Tibial nerve (tissue), 4 donors: ENCODE measurements at regions not wholly inside any gene's neighbourhood (a gene's known extent, or its start where the extent isn't known, plus 50 kb on each side); places are given as distances from the start of the nearest gene placed in this dataset.
A peak's percentile ranks its signal among the peaks of the same experiment; 100 is the strongest.

Experiments
- DNase-seq, 2 donors: peaks; one replicate each; pipeline ENCODE4 v3.0.0-alpha.2; 2019; ENCODE audit warnings: low spot score in 2 of 2
- H3K27ac ChIP-seq, 4 donors: fragments of 200-600 bp; sonication (generic) in 3 of 4; one replicate each; pipeline ENCODE4 v1.5.1; 2017 to 2019; ENCODE audit warnings: mild to moderate bottlenecking in 1 of 4
- H3K27me3 ChIP-seq, 2 donors: fragments of 200-600 bp; sonication (generic) in 1 of 2; one replicate each; pipeline versions ENCODE4 v1.5.1 to v1.6.0; 2017 to 2019
- H3K36me3 ChIP-seq, 3 donors: fragments of 200-600 bp; sonication (generic); one replicate each; pipeline ENCODE4 v1.5.1; 2018 to 2019
- H3K4me1 ChIP-seq, 4 donors: fragments of 200-600 bp; sonication (generic) in 3 of 4; one replicate each; pipeline ENCODE4 v1.5.1; 2017 to 2019
- H3K4me3 ChIP-seq, 4 donors: fragments of 200-600 bp; sonication (generic) in 3 of 4; one replicate each; pipeline ENCODE4 v1.5.1; 2017 to 2019; ENCODE audit warnings: mild to moderate bottlenecking in 1 of 4, moderate library complexity in 1 of 4
- H3K9me3 ChIP-seq, 4 donors: fragments of 200-600 bp; sonication (generic) in 3 of 4; one replicate each; pipeline ENCODE4 v1.5.1; 2017 to 2019
- CTCF ChIP-seq, 5 experiments: fragments of 200-600 bp in 3 of 5; fragments of 450-650 bp in 2 of 5; sonication (generic) in 3 of 5; IDR thresholded peaks; one replicate each; pipeline ENCODE4 v1.5.1; 2016 to 2019; ENCODE audit warnings: antibody characterized with exemption in 5 of 5, mild to moderate bottlenecking in 3 of 5, moderate library complexity in 2 of 5
- EP300 ChIP-seq, 2 donors: sonication (generic); formaldehyde crosslinking; IDR thresholded peaks; one replicate each; pipeline ENCODE4 v1.6.1; 2017; ENCODE audit warnings: antibody characterized with exemption in 2 of 2, mild to moderate bottlenecking in 1 of 2
- POLR2A ChIP-seq, 2 donors: fragments of 450-650 bp; IDR thresholded peaks; one replicate each; pipeline ENCODE4 v1.6.1; 2017; ENCODE audit warnings: antibody characterized with exemption in 2 of 2, mild to moderate bottlenecking in 2 of 2, moderate library complexity in 2 of 2
- WGBS, 2 donors: methylation state at CpG; one replicate each; pipeline ENCODE4 v1.1.5; 2018; 5-methylcytosine and 5-hydroxymethylcytosine counted together

DNA sequence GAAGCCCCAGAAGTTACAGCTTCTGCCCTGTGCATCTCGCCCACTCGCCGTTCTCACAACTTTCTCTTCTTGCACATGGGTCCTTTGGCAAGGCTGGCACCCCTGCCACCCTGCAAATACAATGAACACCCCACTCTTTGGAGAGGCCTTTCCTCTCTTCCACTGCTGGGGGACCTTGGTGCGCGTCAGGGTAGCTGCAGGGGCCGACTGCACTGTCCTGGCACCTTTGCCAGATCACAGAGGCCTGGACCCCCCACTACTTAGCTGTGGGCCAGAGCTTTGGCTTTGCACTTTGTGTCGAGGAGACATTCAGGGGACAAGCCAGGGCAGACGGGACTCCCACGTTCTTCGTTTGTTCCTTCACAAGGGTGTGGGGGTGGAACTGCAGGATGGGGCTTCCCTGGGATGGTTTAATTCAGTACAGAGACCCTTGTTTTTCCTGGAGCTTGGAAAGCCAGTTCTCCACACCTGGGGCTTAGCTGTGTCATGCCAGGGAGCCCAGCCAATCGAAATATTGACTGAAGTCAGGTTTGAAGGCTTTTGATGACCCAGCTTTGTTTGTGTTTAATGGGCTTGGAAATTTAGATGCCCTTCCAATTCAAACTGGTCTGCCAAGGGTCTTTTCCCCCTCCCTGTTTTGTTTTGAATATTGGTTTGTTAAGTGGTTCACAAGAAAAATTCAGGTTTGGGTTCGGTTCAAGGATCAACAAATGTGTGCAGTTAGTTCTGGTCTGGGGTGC lies 256.1 kb upstream of the TLE3 start:
- Histone ChIP-seq H3K36me3 (no peaks in the 10 kb centered on the region), H3K27me3 (no peaks in the 10 kb centered on the region), H3K9me3 (no peaks in the 10 kb centered on the region), H3K4me1 (peaks cover 0 to 26% (median 0%) of the 10 kb centered on the region in 4 donors), H3K27ac (no peak overlapping the region), H3K4me3 (no peak overlapping the region)
- no peak for TF ChIP-seq EP300 (IDR thresholded peaks at IDR 0.05)
- TF ChIP-seq CTCF (IDR thresholded peaks at IDR 0.05): no peak
- no peak for TF ChIP-seq POLR2A (IDR thresholded peaks at IDR 0.05)
- 71 to 77% methylated on average over 12 of the region's 12 CpGs for WGBS, 2 donors
- DNase-seq: no peak

GRCh38 chr15:70351941-70352774 lies 254.4 kb upstream of the TLE3 start:
- TF ChIP-seq CTCF (IDR thresholded peaks at IDR 0.05): no peak
- Histone ChIP-seq H3K27ac (no peak overlapping the region), H3K9me3 (no peaks in the 10 kb centered on the region), H3K4me1 (peaks cover 0 to 18% (median 0%) of the 10 kb centered on the region in 4 donors), H3K27me3 (no peaks in the 10 kb centered on the region), H3K36me3 (no peaks in the 10 kb centered on the region), H3K4me3 (no peak overlapping the region)
- 90 to 98% methylated on average over 3 of the region's 3 CpGs for WGBS, 2 donors
- no peak for DNase-seq

DNA sequence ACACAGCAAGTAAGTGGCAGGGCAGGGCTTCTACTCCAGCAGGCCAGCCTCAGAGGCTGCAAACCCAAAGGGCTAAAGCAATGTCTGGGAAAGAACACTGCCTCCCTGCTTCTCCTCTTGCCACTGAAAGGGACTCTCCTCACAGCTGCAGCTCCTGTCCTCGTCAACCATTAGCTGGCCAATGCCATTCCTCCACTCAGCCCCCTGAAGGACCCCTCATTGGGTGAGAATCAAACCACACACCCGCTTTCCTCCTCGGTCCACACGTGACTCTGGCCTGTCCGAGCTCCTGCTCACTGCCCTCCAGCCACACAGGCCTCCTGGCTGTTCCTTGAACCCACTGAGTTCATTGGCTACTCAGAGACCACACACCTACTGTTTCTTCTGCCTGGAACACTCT lies 253.7 kb upstream of the TLE3 start:
- 94 to 97% methylated on average over 5 of the region's 5 CpGs for WGBS, 2 donors
- H3K4me3 ChIP-seq: no peak overlapping the region
- no peaks in the 10 kb centered on the region for H3K27me3 ChIP-seq
- TF ChIP-seq CTCF (IDR thresholded peaks at IDR 0.05) (no peak), EP300 (IDR thresholded peaks at IDR 0.05) (no peak), POLR2A (IDR thresholded peaks at IDR 0.05) (no peak)
- H3K27ac ChIP-seq: no peak overlapping the region
- H3K36me3 ChIP-seq: no peaks in the 10 kb centered on the region
- peaks cover 0 to 10% (median 0%) of the 10 kb centered on the region in 4 donors for H3K4me1 ChIP-seq
- DNase-seq: no peak
- no peaks in the 10 kb centered on the region for H3K9me3 ChIP-seq

DNA sequence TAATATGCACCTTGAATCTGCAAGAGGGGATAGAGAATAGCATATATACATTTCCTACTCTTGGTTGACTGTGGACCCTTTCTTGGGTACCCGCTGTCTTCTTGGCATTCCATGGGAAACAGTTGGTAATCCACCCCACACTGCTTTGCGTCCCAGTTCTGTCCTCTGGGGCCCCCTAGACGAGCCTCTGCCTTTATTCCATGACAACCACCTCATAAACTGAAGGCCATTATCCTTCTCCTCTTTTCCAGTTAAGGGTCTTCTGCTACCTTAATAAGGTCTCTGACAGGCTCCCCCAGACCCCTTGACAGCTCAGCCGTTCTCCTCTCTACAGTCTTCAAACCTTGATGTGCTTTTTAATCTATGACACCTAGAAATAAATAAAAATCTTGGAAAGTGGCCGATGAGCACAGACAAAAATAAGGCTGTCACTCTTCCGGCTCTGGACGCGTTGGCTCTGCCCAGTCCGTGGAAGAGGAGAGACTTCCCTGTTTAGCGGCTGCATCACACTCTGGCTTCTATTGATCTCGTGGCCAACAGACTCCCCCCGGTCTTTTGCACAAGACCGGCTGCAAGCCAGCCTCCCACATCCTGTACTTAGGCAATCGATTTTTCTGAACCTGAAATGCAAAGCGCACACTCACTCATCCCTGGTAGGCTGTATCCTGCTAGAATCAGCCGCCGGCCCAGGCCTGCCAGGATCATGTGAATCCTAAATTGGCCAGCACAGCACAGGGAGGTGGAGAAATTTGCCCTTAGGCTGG lies 251.0 kb upstream of the TLE3 start:
- DNase-seq: peak in 1 of 2 donors; percentile 21
- TF ChIP-seq POLR2A (IDR thresholded peaks at IDR 0.05) (no peak), CTCF (IDR thresholded peaks at IDR 0.05) (no peak), EP300 (IDR thresholded peaks at IDR 0.05) (peak in 1 of 2 donors; percentile 70)
- Histone ChIP-seq H3K4me1 (peaks cover 0 to 2% (median 0%) of the 10 kb centered on the region in 4 donors), H3K27ac (no peak overlapping the region), H3K4me3 (no peak overlapping the region), H3K27me3 (no peaks in the 10 kb centered on the region), H3K9me3 (no peaks in the 10 kb centered on the region), H3K36me3 (no peaks in the 10 kb centered on the region)
- WGBS, 2 donors: 58 to 61% methylated on average over 13 to 17 of the region's 17 CpGs
